ENCODE measurements at regions not wholly inside any gene's neighbourhood (a gene's known extent, or its start where the extent isn't known, plus 50 kb on each side); places are given as distances from the start of the nearest gene placed in this dataset.
"Not testable (repeated sequence)": the region's sequence is repeated elsewhere in the genome, so short reads cannot be mapped to it uniquely, and the experiment has no call there.

- DNase-seq: not testable (repeated sequence)
These were observed 220.3 kb upstream of the ZNF608 start for GRCh38 chr5:124966741-124967140.

- not testable (repeated sequence) for DNase-seq
These were observed 223.9 kb upstream of the ZNF608 start for GRCh38 chr5:124970381-124970780.

- DNase-seq: no peak
These were observed 226.3 kb upstream of the ZNF608 start for GRCh38 chr5:124972703-124973102.

GRCh38 chr5:124973661-124974060 lies 227.2 kb upstream of the ZNF608 start:
- no peak for DNase-seq

- no peak for DNase-seq
These were observed 229.6 kb upstream of the ZNF608 start for GRCh38 chr5:124976086-124976485.

GRCh38 chr5:124979251-124979650 lies 232.8 kb upstream of the ZNF608 start:
- DNase-seq: peak; percentile 27

- DNase-seq: peak; percentile 47
These were observed 233.9 kb upstream of the ZNF608 start for GRCh38 chr5:124980163-124980941.

- DNase-seq: no peak
These were observed 235.5 kb upstream of the ZNF608 start for GRCh38 chr5:124981901-124982300.

- no peak for DNase-seq
These were observed 239.7 kb upstream of the ZNF608 start for GRCh38 chr5:124986170-124986569.

- DNase-seq: no peak
These were observed 240.2 kb upstream of the ZNF608 start for GRCh38 chr5:124986667-124987066.

GRCh38 chr5:124987786-124988185 lies 241.3 kb upstream of the ZNF608 start:
- DNase-seq: not testable (repeated sequence)

- DNase-seq: no peak
These were observed 244.3 kb upstream of the ZNF608 start for GRCh38 chr5:124990723-124991122.

GRCh38 chr5:124995421-124995820 lies 249.0 kb upstream of the ZNF608 start:
- DNase-seq: peak; percentile 51

GRCh38 chr5:124996023-124996763 lies 249.8 kb upstream of the ZNF608 start:
- DNase-seq: no peak

GRCh38 chr5:124996764-124997077 lies 250.3 kb upstream of the ZNF608 start:
- DNase-seq: no peak

GRCh38 chr5:124997186-124997893 lies 250.9 kb upstream of the ZNF608 start:
- DNase-seq: no peak

GRCh38 chr5:124998520-124998919 lies 252.1 kb upstream of the ZNF608 start:
- no peak for DNase-seq

- no peak for DNase-seq
These were observed 256.5 kb upstream of the ZNF608 start for GRCh38 chr5:125002727-125003598.

- DNase-seq: no peak
These were observed 257.6 kb upstream of the ZNF608 start for GRCh38 chr5:125004009-125004408.

GRCh38 chr5:125005266-125005665 lies 258.8 kb upstream of the ZNF608 start:
- no peak for DNase-seq

GRCh38 chr5:125006011-125006685 lies 259.7 kb upstream of the ZNF608 start:
- DNase-seq: peak; percentile 23

GRCh38 chr5:125010356-125010755 lies 263.9 kb upstream of the ZNF608 start:
- DNase-seq: peak; percentile 12

Measured in tongue (tissue), 1 donor.